ENCODE measurements at regions not wholly inside any gene's neighbourhood (a gene's known extent, or its start where the extent isn't known, plus 50 kb on each side); places are given as distances from the start of the nearest gene placed in this dataset.

GRCh38 chr1:232207073-232207866 is 422.7 kb downstream of the SIPA1L2 start:
- Histone ChIP-seq H3K27me3 (no peaks in the 10 kb centered on the region), H3K36me3 (no peaks in the 10 kb centered on the region), H3K4me3 (ENCODE audit: low read depth in 1 of 2, low read length in 1 of 2) (no peak overlapping the region), H3K9me3 (no peaks in the 10 kb centered on the region), H3K27ac (no peak overlapping the region), H3K4me1 (ENCODE audit: control insufficient read depth in 1 of 2, insufficient read depth in 1 of 2, low read depth in 1 of 2, low read length in 1 of 2) (no peaks in the 10 kb centered on the region)
- no peak for TF ChIP-seq CTCF (IDR thresholded peaks at IDR 0.05)

GRCh38 chr1:232204269-232204668 is 425.7 kb downstream of the SIPA1L2 start:
- Histone ChIP-seq H3K36me3 (no peaks in the 10 kb centered on the region), H3K9me3 (no peaks in the 10 kb centered on the region), H3K27ac (no peak overlapping the region), H3K4me1 (ENCODE audit: control insufficient read depth in 1 of 2, insufficient read depth in 1 of 2, low read depth in 1 of 2, low read length in 1 of 2) (no peaks in the 10 kb centered on the region), H3K4me3 (ENCODE audit: low read depth in 1 of 2, low read length in 1 of 2) (no peak overlapping the region), H3K27me3 (no peaks in the 10 kb centered on the region)
- no peak for TF ChIP-seq CTCF (IDR thresholded peaks at IDR 0.05)

GRCh38 chr1:232201024-232201423 is 428.9 kb downstream of the SIPA1L2 start:
- H3K36me3 ChIP-seq: no peaks in the 10 kb centered on the region
- no peaks in the 10 kb centered on the region for H3K9me3 ChIP-seq
- H3K27ac ChIP-seq: no peak overlapping the region
- no peak for TF ChIP-seq CTCF (IDR thresholded peaks at IDR 0.05)
- no peaks in the 10 kb centered on the region for H3K27me3 ChIP-seq
- no peak overlapping the region for H3K4me3 ChIP-seq (ENCODE audit: low read depth in 1 of 2, low read length in 1 of 2)
- no peaks in the 10 kb centered on the region for H3K4me1 ChIP-seq (ENCODE audit: control insufficient read depth in 1 of 2, insufficient read depth in 1 of 2, low read depth in 1 of 2, low read length in 1 of 2)

GRCh38 chr1:232196042-232196441 is 433.9 kb downstream of the SIPA1L2 start:
- no peak for TF ChIP-seq CTCF (IDR thresholded peaks at IDR 0.05)
- Histone ChIP-seq H3K4me3 (ENCODE audit: low read depth in 1 of 2, low read length in 1 of 2) (no peak overlapping the region), H3K9me3 (no peaks in the 10 kb centered on the region), H3K4me1 (ENCODE audit: control insufficient read depth in 1 of 2, insufficient read depth in 1 of 2, low read depth in 1 of 2, low read length in 1 of 2) (no peaks in the 10 kb centered on the region), H3K27ac (no peak overlapping the region), H3K27me3 (peaks cover 3% of the 10 kb centered on the region), H3K36me3 (no peaks in the 10 kb centered on the region)

GRCh38 chr1:232194424-232194823 is 435.5 kb downstream of the SIPA1L2 start:
- Histone ChIP-seq H3K36me3 (no peaks in the 10 kb centered on the region), H3K4me3 (ENCODE audit: low read depth in 1 of 2, low read length in 1 of 2) (no peak overlapping the region), H3K4me1 (ENCODE audit: control insufficient read depth in 1 of 2, insufficient read depth in 1 of 2, low read depth in 1 of 2, low read length in 1 of 2) (no peaks in the 10 kb centered on the region), H3K27ac (no peak overlapping the region), H3K27me3 (peaks cover 8% of the 10 kb centered on the region), H3K9me3 (no peaks in the 10 kb centered on the region)
- no peak for TF ChIP-seq CTCF (IDR thresholded peaks at IDR 0.05)
